ENCODE measurements at regions not wholly inside any gene's neighbourhood (a gene's known extent, or its start where the extent isn't known, plus 50 kb on each side); places are given as distances from the start of the nearest gene placed in this dataset.
"Not testable (repeated sequence)": the region's sequence is repeated elsewhere in the genome, so short reads cannot be mapped to it uniquely, and the experiment has no call there.

DNA sequence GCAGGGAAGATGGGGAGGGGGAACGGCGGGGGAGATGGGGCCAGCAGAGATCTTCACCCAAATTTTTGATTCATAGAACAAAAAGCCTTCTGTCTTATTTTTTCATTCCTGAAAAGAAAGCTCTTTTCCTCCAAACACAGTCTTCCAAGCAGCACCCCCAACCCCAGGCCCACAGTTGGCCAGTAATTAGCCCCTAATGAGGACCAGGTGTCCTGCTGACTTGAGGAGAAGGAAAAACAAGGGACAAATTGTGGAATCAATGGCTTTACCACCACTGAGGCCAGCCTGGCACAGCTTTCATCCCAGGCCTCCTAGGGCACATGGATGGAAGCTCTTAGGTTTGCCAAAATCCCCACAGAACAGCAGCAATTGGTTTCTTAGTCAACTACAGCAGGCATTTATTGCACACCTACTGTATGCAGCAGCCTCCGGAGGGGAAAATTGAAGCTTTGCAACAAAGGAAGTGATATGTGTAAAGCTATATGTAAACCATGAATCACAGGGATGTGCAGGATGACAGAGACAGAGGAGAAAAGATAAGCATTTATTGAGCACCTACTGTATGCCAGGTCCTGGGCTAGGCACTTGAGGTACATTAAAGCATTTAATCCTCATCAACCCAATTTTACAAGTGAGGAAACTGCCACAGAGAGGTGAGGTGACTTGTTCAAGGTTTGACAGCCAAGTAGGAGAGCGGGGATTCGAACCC is 199.5 kb downstream of the TBC1D2B start:
- no peaks in the 10 kb centered on the region for H3K9me3 ChIP-seq (ENCODE audit: severe bottlenecking)
- no peak overlapping the region for H3K4me3 ChIP-seq (ENCODE audit: severe bottlenecking)
- no peaks in the 10 kb centered on the region for H3K4me1 ChIP-seq (ENCODE audit: insufficient read depth, poor library complexity, severe bottlenecking)
- no peak for TF ChIP-seq CTCF (IDR thresholded peaks at IDR 0.05; ENCODE audit: poor library complexity, severe bottlenecking)
- ATAC-seq (ENCODE audit: low read depth) (no peak), DNase-seq (ENCODE audit: low spot score) (no peak)
- no peak overlapping the region for H3K27ac ChIP-seq (ENCODE audit: poor library complexity, severe bottlenecking)
- H3K36me3 ChIP-seq (ENCODE audit: low read depth), result no peaks in the 10 kb centered on the region
- no peaks in the 10 kb centered on the region for H3K27me3 ChIP-seq (ENCODE audit: insufficient read depth, poor library complexity, severe bottlenecking)

DNA sequence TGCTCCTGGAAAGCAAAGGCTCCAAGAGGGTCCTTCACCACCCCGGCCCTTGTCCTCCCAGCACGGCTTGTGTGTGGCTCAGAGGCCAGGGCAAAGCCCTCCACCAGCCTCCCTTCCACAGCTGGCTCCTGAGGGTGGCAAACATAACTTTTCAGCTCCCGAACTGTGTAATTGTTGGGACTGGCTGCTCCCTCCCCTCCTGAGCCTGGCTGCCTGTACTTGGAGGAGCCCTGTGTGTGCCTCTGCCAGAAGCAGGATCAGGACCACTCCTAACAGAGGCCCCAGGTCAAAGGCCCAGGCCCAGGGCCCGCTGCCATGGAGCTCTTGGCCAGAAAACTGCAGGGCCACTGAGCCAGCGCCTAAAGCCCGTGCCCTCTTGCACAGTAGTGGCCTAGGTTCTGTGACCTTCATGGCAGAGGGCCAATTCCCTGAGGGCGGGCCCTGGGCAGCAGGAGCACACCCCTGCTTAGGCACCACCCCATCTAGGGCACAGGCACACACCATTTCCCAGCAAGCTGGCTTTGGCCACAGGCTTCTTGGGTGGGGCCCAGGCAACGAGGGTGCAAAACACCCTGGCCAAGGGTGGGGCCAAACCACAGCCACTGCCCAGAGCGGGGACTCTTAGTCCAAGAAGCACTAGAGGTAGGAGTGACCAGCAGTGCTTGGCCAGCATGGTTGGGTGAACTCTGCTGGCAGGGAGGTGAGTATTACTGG is 201.2 kb downstream of the TBC1D2B start:
- H3K4me3 ChIP-seq (ENCODE audit: severe bottlenecking); H3K9me3 ChIP-seq (ENCODE audit: severe bottlenecking); H3K36me3 ChIP-seq (ENCODE audit: low read depth); H3K27me3 ChIP-seq (ENCODE audit: insufficient read depth, poor library complexity, severe bottlenecking); H3K4me1 ChIP-seq (ENCODE audit: insufficient read depth, poor library complexity, severe bottlenecking); H3K27ac ChIP-seq (ENCODE audit: poor library complexity, severe bottlenecking); DNase-seq (ENCODE audit: low spot score): not testable (repeated sequence)
- ATAC-seq (ENCODE audit: low read depth), result peak; percentile 10; the same call in 1 of the 3 replicates

DNA sequence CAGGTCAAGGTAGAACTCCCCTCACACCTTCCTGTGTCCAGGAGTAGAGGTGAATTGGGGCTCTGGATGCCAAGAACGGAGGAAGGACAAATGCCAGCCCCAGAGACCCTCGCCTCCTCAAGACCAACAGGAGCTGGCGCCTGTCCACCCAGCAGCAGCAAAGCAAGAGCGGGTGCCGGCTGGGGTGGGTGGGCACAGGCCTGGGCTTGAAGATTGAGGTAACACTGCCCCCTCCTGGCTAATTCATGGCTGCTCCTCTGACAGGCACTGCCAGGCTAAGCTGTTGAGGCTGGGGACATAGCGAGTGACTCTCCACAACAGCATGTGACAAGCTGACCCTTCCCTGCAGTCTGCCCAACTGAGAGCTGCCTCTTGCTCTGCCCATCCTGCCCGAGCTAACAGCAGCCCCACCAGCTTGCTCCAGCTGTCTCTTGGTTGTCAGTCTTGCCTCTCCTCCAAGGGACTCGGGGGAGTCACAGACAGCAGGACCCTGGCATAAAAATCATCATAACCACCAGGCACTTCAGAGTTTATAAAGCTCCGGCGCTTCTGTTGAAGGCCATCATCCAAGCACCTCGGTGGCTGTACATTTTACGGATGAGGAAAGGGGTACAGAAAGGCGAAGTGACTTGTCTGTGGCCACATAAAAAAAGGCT is 202.3 kb downstream of the TBC1D2B start:
- not testable (repeated sequence) for H3K9me3 ChIP-seq (ENCODE audit: severe bottlenecking); H3K4me1 ChIP-seq (ENCODE audit: insufficient read depth, poor library complexity, severe bottlenecking); H3K27ac ChIP-seq (ENCODE audit: poor library complexity, severe bottlenecking); DNase-seq (ENCODE audit: low spot score); H3K4me3 ChIP-seq (ENCODE audit: severe bottlenecking); H3K27me3 ChIP-seq (ENCODE audit: insufficient read depth, poor library complexity, severe bottlenecking); H3K36me3 ChIP-seq (ENCODE audit: low read depth)
- ATAC-seq (ENCODE audit: low read depth), result peak; percentile 52
- peak; percentile 80 for TF ChIP-seq CTCF (IDR thresholded peaks at IDR 0.05; ENCODE audit: poor library complexity, severe bottlenecking)

DNA sequence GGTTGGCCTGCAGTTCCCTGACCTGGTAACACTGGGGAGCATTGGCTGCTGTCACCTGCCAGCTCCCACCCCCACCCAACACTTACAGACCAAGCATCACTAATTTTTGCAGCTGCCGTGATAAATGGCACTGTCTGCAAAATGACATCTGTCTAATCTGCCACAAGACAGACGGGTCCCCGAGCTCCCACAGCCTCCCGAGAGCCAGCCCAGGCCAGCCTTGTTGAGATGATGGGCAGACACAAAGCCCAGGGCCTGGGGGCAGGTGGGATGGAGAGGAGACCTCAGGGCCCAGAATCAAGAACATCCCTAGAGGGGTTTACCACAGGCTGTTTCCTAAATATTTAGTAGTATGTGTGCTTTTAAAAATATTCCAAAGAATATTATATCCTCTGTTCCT is 203.4 kb downstream of the TBC1D2B start:
- H3K27ac ChIP-seq (ENCODE audit: poor library complexity, severe bottlenecking), result no peak overlapping the region
- no peaks in the 10 kb centered on the region for H3K9me3 ChIP-seq (ENCODE audit: severe bottlenecking)
- H3K4me1 ChIP-seq (ENCODE audit: insufficient read depth, poor library complexity, severe bottlenecking), result peaks cover 10% of the 10 kb centered on the region
- no peaks in the 10 kb centered on the region for H3K27me3 ChIP-seq (ENCODE audit: insufficient read depth, poor library complexity, severe bottlenecking)
- no peak for DNase-seq (ENCODE audit: low spot score)
- no peaks in the 10 kb centered on the region for H3K36me3 ChIP-seq (ENCODE audit: low read depth)
- no peak overlapping the region for H3K4me3 ChIP-seq (ENCODE audit: severe bottlenecking)
- TF ChIP-seq CTCF (IDR thresholded peaks at IDR 0.05; ENCODE audit: poor library complexity, severe bottlenecking), result no peak
- no peak for ATAC-seq (ENCODE audit: low read depth)

GRCh38 chr15:77872521-77873425 is 204.7 kb downstream of the TBC1D2B start:
- DNase-seq (ENCODE audit: low spot score); ATAC-seq (ENCODE audit: low read depth); H3K27me3 ChIP-seq (ENCODE audit: insufficient read depth, poor library complexity, severe bottlenecking); H3K27ac ChIP-seq (ENCODE audit: poor library complexity, severe bottlenecking); H3K36me3 ChIP-seq (ENCODE audit: low read depth); H3K9me3 ChIP-seq (ENCODE audit: severe bottlenecking); H3K4me3 ChIP-seq (ENCODE audit: severe bottlenecking): not testable (repeated sequence)
- H3K4me1 ChIP-seq (ENCODE audit: insufficient read depth, poor library complexity, severe bottlenecking), result peaks cover 13% of the 10 kb centered on the region

Measured in RWPE2 (cell line).